ENCODE measurements at regions not wholly inside any gene's neighbourhood (a gene's known extent, or its start where the extent isn't known, plus 50 kb on each side); places are given as distances from the start of the nearest gene placed in this dataset.

GRCh38 chr5:35483191-35483590, 134.5 kb upstream of the SPEF2 start:
- DNase-seq (ENCODE audit: extremely low spot score), result no peak
- TF ChIP-seq CTCF (IDR thresholded peaks at IDR 0.05; ENCODE audit: control extremely low read depth, extremely low read depth, low read depth, missing control alignments), result no peak
- ChIA-PET CTCF (no interaction called here), POLR2A (no interaction called here)

DNA sequence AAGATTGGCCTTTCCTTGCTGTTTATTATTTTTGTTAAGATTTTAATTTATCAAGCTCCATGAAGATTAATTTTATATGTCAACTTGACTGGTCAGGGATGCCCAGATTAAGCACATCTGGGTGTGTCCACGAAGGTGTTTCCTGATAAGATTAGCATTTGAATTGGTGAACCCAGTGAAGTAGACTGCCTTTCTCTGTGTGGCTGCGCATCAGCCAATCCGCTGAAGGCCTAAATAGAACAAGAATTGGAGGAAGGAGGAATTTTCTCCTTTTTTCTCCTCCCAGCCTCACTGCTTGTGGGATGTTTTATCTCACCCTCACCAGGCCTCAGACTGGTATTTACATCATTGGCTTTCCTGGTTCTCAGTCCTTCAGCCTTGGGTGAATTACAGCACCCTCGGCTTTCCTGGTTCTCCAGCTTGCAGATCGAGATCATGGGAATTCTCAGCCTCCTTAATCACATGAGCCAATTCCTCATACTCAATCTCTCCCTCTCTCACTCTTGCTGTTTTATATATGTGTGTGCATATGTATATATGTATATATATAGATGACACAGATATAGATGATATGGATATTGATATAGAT, 135.4 kb upstream of the SPEF2 start:
- ChIA-PET CTCF (no interaction called here), POLR2A (no interaction called here)
- TF ChIP-seq CTCF (IDR thresholded peaks at IDR 0.05; ENCODE audit: control extremely low read depth, extremely low read depth, low read depth, missing control alignments), result no peak
- no peak for DNase-seq (ENCODE audit: extremely low spot score)

DNA sequence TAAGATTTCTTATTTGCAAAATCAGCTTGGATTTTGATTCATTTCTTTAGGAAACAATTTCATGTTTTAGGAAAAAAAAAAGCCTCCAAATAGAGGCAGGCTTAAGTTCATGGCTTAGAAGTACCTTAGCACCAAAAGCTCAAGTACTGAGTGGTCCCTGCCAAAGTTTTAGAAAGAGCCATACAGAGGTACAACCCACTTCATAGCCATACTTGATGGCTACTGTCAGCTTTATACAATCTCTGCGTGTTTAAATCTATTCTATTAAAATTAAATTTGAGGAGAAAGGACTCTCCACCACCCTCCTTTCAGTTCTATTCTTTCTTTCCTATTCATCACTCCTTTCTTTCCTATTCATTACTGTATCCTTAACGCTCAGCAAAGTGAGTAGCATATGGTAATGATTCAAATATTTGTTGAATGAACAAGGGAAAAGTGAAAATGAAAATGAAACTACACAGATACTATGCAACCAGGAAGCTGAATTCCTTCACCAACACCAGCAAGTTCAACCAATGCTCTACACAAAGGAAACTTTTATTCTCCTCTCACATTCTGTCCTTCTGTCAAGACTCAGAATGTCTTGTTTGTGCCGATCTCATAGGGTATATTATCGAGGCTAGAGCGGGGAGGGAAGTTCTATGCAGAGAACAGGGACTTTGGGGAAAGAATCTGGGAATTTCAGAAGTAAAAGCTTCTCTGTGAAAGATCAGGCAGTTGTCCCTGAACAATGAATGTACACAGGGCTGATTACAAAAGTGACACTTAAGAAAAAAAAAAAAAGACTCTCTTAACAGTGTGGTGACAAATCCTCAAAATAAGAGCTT, 138.6 kb upstream of the SPEF2 start:
- no peak for DNase-seq (ENCODE audit: extremely low spot score)
- TF ChIP-seq CTCF (IDR thresholded peaks at IDR 0.05; ENCODE audit: control extremely low read depth, extremely low read depth, low read depth, missing control alignments), result no peak
- CTCF ChIA-PET, result interaction anchor here (1.3 to 4.9 kb wide), 2 partner anchors 11 to 43 kb away, joined by 6 to 16 read pairs; no protein-coding TSS in a partner anchor
- POLR2A ChIA-PET, result no interaction called here

DNA sequence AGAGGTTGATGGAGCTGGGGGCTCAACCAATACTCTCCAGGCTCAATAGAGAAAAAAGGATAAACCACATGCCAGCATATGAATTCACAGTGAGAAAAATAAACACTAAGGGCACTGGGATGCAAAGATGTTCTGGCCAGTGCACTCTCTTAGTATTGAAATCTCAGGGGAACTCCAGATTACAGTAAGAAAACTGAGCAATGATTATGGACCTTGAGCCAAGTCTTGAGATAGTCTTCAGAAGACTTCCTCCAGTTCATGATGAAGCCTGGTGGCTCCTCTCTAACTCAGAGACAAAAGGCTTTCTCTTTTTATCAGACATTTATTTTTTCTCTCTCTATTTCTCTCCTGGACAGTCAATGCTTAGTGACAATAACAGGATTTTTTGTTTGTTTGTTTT, 139.8 kb upstream of the SPEF2 start:
- CTCF ChIA-PET, result interaction anchor here (1.1 to 4.9 kb wide), 4 partner anchors 9 to 13 kb away, joined by 3 to 16 read pairs (median 4); no protein-coding TSS in a partner anchor
- no peak for DNase-seq (ENCODE audit: extremely low spot score)
- TF ChIP-seq CTCF (IDR thresholded peaks at IDR 0.05; ENCODE audit: control extremely low read depth, extremely low read depth, low read depth, missing control alignments), result no peak
- POLR2A ChIA-PET, result no interaction called here

DNA sequence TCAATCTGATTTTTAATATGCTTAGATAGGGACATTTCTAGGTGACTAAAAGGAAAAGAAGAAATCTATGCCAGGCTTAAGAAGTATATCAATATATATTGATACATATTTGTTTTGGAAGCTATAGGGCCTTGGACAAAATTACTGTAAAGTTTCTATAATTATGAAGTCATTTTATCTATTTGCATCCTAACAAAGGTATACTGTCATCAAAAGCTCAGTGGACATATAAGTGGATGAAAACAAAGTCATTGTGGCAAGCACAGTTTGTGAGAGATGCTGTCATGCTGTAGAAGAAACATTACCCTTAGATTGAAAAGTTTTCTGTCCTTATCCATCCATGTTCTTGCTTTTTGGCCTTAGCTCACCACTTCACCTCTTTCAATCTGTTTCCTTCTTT, 140.3 kb upstream of the SPEF2 start:
- CTCF ChIA-PET, result interaction anchor here (1.1 to 4.9 kb wide), 4 partner anchors 9 to 13 kb away, joined by 3 to 16 read pairs (median 4); no protein-coding TSS in a partner anchor
- POLR2A ChIA-PET, result no interaction called here
- TF ChIP-seq CTCF (IDR thresholded peaks at IDR 0.05; ENCODE audit: control extremely low read depth, extremely low read depth, low read depth, missing control alignments), result no peak
- no peak for DNase-seq (ENCODE audit: extremely low spot score)

DNA sequence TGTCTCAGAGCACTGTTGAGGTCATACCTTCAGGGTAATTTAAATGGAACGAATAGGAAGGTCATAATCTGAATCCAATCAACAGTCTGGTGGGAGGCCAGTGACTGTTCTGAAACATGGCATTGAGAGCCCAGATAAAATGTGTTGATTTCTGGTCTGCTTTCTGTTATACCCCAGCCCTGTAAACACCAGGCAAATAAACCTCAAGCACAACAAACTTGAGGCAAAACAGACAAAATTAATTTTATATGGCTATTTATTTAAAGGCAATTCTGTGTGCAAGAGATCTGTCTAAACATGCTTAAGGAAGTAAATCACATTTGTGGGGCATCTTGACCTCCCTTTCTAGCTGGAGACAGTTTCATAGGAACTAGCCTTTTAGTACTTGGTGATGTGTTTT, 140.9 kb upstream of the SPEF2 start:
- TF ChIP-seq CTCF (IDR thresholded peaks at IDR 0.05; ENCODE audit: control extremely low read depth, extremely low read depth, low read depth, missing control alignments), result no peak
- ChIA-PET POLR2A (no interaction called here), CTCF (interaction anchor here (1.1 to 4.9 kb wide), 4 partner anchors 9 to 14 kb away, joined by 3 to 16 read pairs (median 4); no protein-coding TSS in a partner anchor)
- DNase-seq (ENCODE audit: extremely low spot score), result no peak
